ENCODE measurements at regions not wholly inside any gene's neighbourhood (a gene's known extent, or its start where the extent isn't known, plus 50 kb on each side); places are given as distances from the start of the nearest gene placed in this dataset.

- no peak for TF ChIP-seq POLR2A (IDR thresholded peaks at IDR 0.05; ENCODE audit: low read length)
- TF ChIP-seq GATA1 (IDR thresholded peaks at IDR 0.05; ENCODE audit: low read depth, low read length), result no peak
These were observed 441.0 kb downstream of the TUSC7 start for GRCh38 chr3:117150628-117151027.
